IMR-90 (cell line): ENCODE measurements at regions not wholly inside any gene's neighbourhood (a gene's known extent, or its start where the extent isn't known, plus 50 kb on each side); places are given as distances from the start of the nearest gene placed in this dataset.

Experiments used
- ATAC-seq: fragments of 200-7000 bp; cut with Tn5 transposase; 2 replicates; pipeline ENCODE4 v1.9.1; 2020; ENCODE audit warnings: low read depth, mild to moderate bottlenecking, moderate library complexity
- BruUV-seq: library from RNA; stranded (reverse); fragments of 400-500 nt; replicated peaks from 2 replicates; lab custom pipeline; 2021; lab: Mats Ljungman, UMichigan
- CTCF ChIA-PET: fragments of 300-600 bp; formaldehyde crosslinking; extraction: SDS; loops from one replicate; lab custom pipeline; 2021; ENCODE audit warnings: antibody characterized with exemption; lab: Yijun Ruan, JAX
- POLR2A ChIA-PET: fragments of 300-600 bp; sonication (Branson Sonifier 250); formaldehyde crosslinking; loops from one replicate; lab custom pipeline; 2022; ENCODE audit warnings: antibody characterized with exemption; ENCODE audit not compliant: unreplicated experiment; lab: Charles Lee
- DNase-seq: peaks from one replicate; pipeline ENCODE4 v3.0.0; 2013
- H2AFZ ChIP-seq: replicated peaks from 2 replicates; pipeline ENCODE3; 2013; ENCODE audit warnings: low read length, mild to moderate bottlenecking; ENCODE audit not compliant: poor library complexity
- H2AK5ac ChIP-seq: 2 replicates; pipeline ENCODE4 v1.6.1; 2013; ENCODE audit warnings: low read depth, low read length, inconsistent platforms
- H2AK9ac ChIP-seq: replicated peaks from 2 replicates; pipeline ENCODE3; 2013; ENCODE audit warnings: mild to moderate bottlenecking, low read depth, low read length, moderate library complexity; ENCODE audit not compliant: poor library complexity
- H2BK120ac ChIP-seq: 2 replicates; pipeline ENCODE4 v1.6.1; 2013; ENCODE audit warnings: low read depth, low read length, inconsistent platforms
- H2BK15ac ChIP-seq: 3 replicates; pipeline ENCODE4 v1.6.1; 2013; ENCODE audit warnings: low read depth, low read length, inconsistent platforms
- H2BK20ac ChIP-seq: 2 replicates; pipeline ENCODE4 v1.6.1; 2013; ENCODE audit warnings: low read depth, mild to moderate bottlenecking, inconsistent platforms, low read length, moderate library complexity
- H2BK5ac ChIP-seq: 2 replicates; pipeline ENCODE4 v1.6.1; 2013; ENCODE audit warnings: mild to moderate bottlenecking, low read depth, low read length, inconsistent platforms; ENCODE audit not compliant: poor library complexity, severe bottlenecking
- H3K14ac ChIP-seq: replicated peaks from 2 replicates; pipeline ENCODE4 v1.6.1; 2013; ENCODE audit warnings: low read depth, low read length, inconsistent platforms
- H3K18ac ChIP-seq: 2 replicates; pipeline ENCODE4 v1.6.1; 2013; ENCODE audit warnings: low read depth, low read length, control low read depth
- H3K23ac ChIP-seq: 2 replicates; pipeline ENCODE4 v1.6.1; 2013; ENCODE audit warnings: low read depth, low read length, inconsistent platforms
- H3K27ac ChIP-seq: 2 replicates; pipeline ENCODE4 v1.5.1; 2013; ENCODE audit warnings: mild to moderate bottlenecking, control low read depth, low read length; ENCODE audit not compliant: insufficient read depth
- H3K27me3 ChIP-seq: 2 replicates; pipeline ENCODE4 v1.6.1; 2013; ENCODE audit warnings: low read length; ENCODE audit not compliant: control insufficient read depth, insufficient read depth
- H3K36me3 ChIP-seq: 2 replicates; pipeline ENCODE4 v1.6.1; 2013; ENCODE audit warnings: low read length, mixed read lengths; ENCODE audit not compliant: control insufficient read depth, insufficient read depth
- H3K4ac ChIP-seq: 2 replicates; pipeline ENCODE4 v1.6.1; 2013; ENCODE audit warnings: low read depth, low read length, inconsistent platforms
- H3K4me1 ChIP-seq: 2 replicates; pipeline ENCODE4 v1.6.1; 2013; ENCODE audit warnings: low read length, mixed read lengths; ENCODE audit not compliant: control insufficient read depth, insufficient read depth
- H3K4me2 ChIP-seq: 2 replicates; pipeline ENCODE4 v1.6.1; 2013; ENCODE audit warnings: low read depth, mild to moderate bottlenecking, control low read depth, low read length, moderate library complexity
- H3K4me3 ChIP-seq: 2 replicates; pipeline ENCODE4 v1.5.1; 2013; ENCODE audit warnings: low read depth, mild to moderate bottlenecking, control low read depth, low read length, moderate library complexity; ENCODE audit not compliant: insufficient read depth
- H3K56ac ChIP-seq: 2 replicates; pipeline ENCODE4 v1.6.1; 2013; ENCODE audit warnings: low read length, inconsistent platforms; ENCODE audit not compliant: insufficient read depth; ENCODE audit errors: extremely low read depth
- H3K79me1 ChIP-seq, 2 experiments: 2 replicates each; pipeline ENCODE4 v1.6.1; 2013; ENCODE audit warnings: low read length in 2 of 2, inconsistent platforms in 1 of 2, low read depth in 1 of 2
- H3K9ac ChIP-seq: 2 replicates; pipeline ENCODE4 v1.6.1; 2013; ENCODE audit warnings: low read depth, low read length, control low read depth
- H3K9me1 ChIP-seq: 2 replicates; pipeline ENCODE4 v1.6.1; 2013; ENCODE audit warnings: low read length, inconsistent platforms; ENCODE audit not compliant: insufficient read depth
- H3K9me3 ChIP-seq: 2 replicates; pipeline ENCODE4 v1.6.1; 2013; ENCODE audit warnings: low read length; ENCODE audit not compliant: control insufficient read depth, insufficient read depth
- H4K20me1 ChIP-seq: 2 replicates; pipeline ENCODE4 v1.6.1; 2013; ENCODE audit warnings: low read length, inconsistent platforms; ENCODE audit not compliant: insufficient read depth
- H4K5ac ChIP-seq: 2 replicates; pipeline ENCODE4 v1.6.1; 2013; ENCODE audit warnings: mild to moderate bottlenecking, low read depth, low read length, control low read depth
- H4K8ac ChIP-seq, 2 experiments: 2 replicates each; pipeline ENCODE4 v1.6.1; 2013; ENCODE audit warnings: low read depth in 2 of 2, low read length in 2 of 2, control low read depth in 1 of 2, inconsistent platforms in 1 of 2
- H4K91ac ChIP-seq: 2 replicates; pipeline ENCODE4 v1.6.1; 2013; ENCODE audit warnings: low read depth, low read length, inconsistent platforms; ENCODE audit not compliant: insufficient read depth
- CHD1 ChIP-seq: IDR thresholded peaks from 2 replicates; pipeline ENCODE4 v1.6.1; 2012; ENCODE audit warnings: low read depth, low read length, improper control_type of control experiment
- FOS ChIP-seq: fragments of 150-350 bp; IDR thresholded peaks from 2 replicates; pipeline ENCODE4 v1.6.1; 2016; ENCODE audit warnings: low read depth, low read length
- WGBS, 2 experiments: methylation state at CpG; one replicate each; pipeline versions ENCODE4 v1.1.5 to v1.1.7; 2013; ENCODE audit warnings: missing lambda C conversion rate in 2 of 2; ENCODE audit not compliant: insufficient read length in 1 of 2; ENCODE audit errors: extremely low coverage in 2 of 2; 5-methylcytosine and 5-hydroxymethylcytosine counted together
- dilution Hi-C: fragments of 300-500 bp; cut with HindIII; formaldehyde crosslinking; loops from one replicate; pipeline ENCODE4 v1.14.3; 2018; ENCODE audit warnings: low sequenced_read_pairs; ENCODE audit not compliant: unreplicated experiment
- in situ Hi-C: fragments of 300-500 bp; cut with MboI; formaldehyde crosslinking; loops from 3 replicates; pipeline ENCODE4 v1.14.3; 2019; ENCODE audit warnings: low sequenced_read_pairs, inconsistent platforms, mixed read lengths
- intact Hi-C: fragments of 100-400 bp; cut with micrococcal nuclease; formaldehyde crosslinking; loops from 2 replicates; pipeline ENCODE4 v1.10.0; 2022
- TF ChIP-seq, protein P1 (sequence below): conservative IDR thresholded peaks from 2 replicates; pipeline ENCODE4 v1.5.1; 2012; ENCODE audit warnings: mild to moderate bottlenecking, low read depth, low read length, improper control_type of control experiment

DNA sequence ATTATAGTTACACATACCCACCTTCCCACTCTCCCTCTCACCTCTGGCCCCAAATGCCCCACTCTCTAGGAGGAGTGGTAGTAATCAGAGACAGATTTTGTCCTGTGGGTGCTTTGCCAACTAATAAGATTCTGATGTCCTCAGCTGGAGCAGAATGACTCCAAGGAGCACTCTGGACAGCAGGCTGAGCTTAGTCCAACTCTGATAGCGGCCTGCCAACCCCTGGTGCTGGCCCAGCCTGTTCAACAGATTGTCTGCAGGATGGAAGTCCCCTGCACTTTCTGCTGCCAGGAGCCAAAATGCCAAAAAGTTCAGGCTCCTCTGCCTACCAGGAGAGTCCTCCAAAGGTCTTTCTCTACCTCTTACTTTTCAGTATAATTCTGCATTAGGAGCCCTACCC, 160.5 kb upstream of the UMPS start:
- H3K79me1 ChIP-seq: no peaks in the 10 kb centered on the region
- no peaks in the 10 kb centered on the region for H3K4me1 ChIP-seq
- no peak overlapping the region for H3K27ac ChIP-seq
- no peak overlapping the region for H4K8ac ChIP-seq
- no peak overlapping the region for H2AK5ac ChIP-seq
- no peak overlapping the region for H3K56ac ChIP-seq
- no peak overlapping the region for H2BK120ac ChIP-seq
- intact Hi-C loops: loop anchor here (10.0 kb wide), 2 partner anchors 415 to 1015 kb away; no protein-coding TSS in a partner anchor
- no peak overlapping the region for H3K4ac ChIP-seq
- no peaks in the 10 kb centered on the region for H3K9me3 ChIP-seq
- no peak overlapping the region for H2BK5ac ChIP-seq
- no peak overlapping the region for H3K4me3 ChIP-seq
- dilution Hi-C loops: no loop called here
- no peak overlapping the region for H3K14ac ChIP-seq
- H3K27me3 ChIP-seq: peaks cover 31% of the 10 kb centered on the region
- H2AK9ac ChIP-seq: no peak overlapping the region
- H3K9ac ChIP-seq: no peak overlapping the region
- H3K9me1 ChIP-seq: no peaks in the 10 kb centered on the region
- no peak overlapping the region for H3K4me2 ChIP-seq
- TF ChIP-seq CHD1 (no peak), FOS (no peak)
- TF ChIP-seq, protein P1, sequence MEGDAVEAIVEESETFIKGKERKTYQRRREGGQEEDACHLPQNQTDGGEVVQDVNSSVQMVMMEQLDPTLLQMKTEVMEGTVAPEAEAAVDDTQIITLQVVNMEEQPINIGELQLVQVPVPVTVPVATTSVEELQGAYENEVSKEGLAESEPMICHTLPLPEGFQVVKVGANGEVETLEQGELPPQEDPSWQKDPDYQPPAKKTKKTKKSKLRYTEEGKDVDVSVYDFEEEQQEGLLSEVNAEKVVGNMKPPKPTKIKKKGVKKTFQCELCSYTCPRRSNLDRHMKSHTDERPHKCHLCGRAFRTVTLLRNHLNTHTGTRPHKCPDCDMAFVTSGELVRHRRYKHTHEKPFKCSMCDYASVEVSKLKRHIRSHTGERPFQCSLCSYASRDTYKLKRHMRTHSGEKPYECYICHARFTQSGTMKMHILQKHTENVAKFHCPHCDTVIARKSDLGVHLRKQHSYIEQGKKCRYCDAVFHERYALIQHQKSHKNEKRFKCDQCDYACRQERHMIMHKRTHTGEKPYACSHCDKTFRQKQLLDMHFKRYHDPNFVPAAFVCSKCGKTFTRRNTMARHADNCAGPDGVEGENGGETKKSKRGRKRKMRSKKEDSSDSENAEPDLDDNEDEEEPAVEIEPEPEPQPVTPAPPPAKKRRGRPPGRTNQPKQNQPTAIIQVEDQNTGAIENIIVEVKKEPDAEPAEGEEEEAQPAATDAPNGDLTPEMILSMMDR: no peak
- ChIA-PET CTCF (interaction anchor here (1.6 kb wide), 1 partner anchor 119 kb away, joined by 8 read pairs; no protein-coding TSS in a partner anchor), POLR2A (no interaction called here)
- no peak for DNase-seq
- H4K20me1 ChIP-seq: no peaks in the 10 kb centered on the region
- H2AFZ ChIP-seq: no peak overlapping the region
- no peak overlapping the region for H3K23ac ChIP-seq
- no peak overlapping the region for H4K91ac ChIP-seq
- BruUV-seq: no TSS peak
- 88% methylated on average over 1 of the region's 1 CpG; no CpG with 5 or more reads in 1 of the 2 experiments for WGBS, 2 experiments
- H4K5ac ChIP-seq: no peak overlapping the region
- in situ Hi-C loops: loop anchor here (10.0 kb wide), 1 partner anchor 335 kb away; no protein-coding TSS in a partner anchor
- H2BK20ac ChIP-seq: no peak overlapping the region
- H2BK15ac ChIP-seq: no peak overlapping the region
- no peak for ATAC-seq
- H3K18ac ChIP-seq: no peak overlapping the region
- no peaks in the 10 kb centered on the region for H3K36me3 ChIP-seq
